PC-9 (cell line): ENCODE measurements at regions not wholly inside any gene's neighbourhood (a gene's known extent, or its start where the extent isn't known, plus 50 kb on each side); places are given as distances from the start of the nearest gene placed in this dataset.

Experiments used
- CTCF ChIP-seq: fragments of 200-600 bp; sonication (generic); conservative IDR thresholded peaks from 2 replicates; pipeline ENCODE4 v1.6.1; 2017; ENCODE audit warnings: mixed run types, antibody characterized with exemption, mild to moderate bottlenecking, moderate library complexity
- EZH2 ChIP-seq: fragments of 200-600 bp; sonication (generic); IDR thresholded peaks from 2 replicates; pipeline ENCODE4 v1.8.0; 2017; ENCODE audit warnings: antibody characterized with exemption, low read depth

- TF ChIP-seq CTCF (no peak), EZH2 (no peak)
These were observed 240.9 kb upstream of the DIO3 start for GRCh38 chr14:101320396-101320795.
